ENCODE measurements at regions not wholly inside any gene's neighbourhood (a gene's known extent, or its start where the extent isn't known, plus 50 kb on each side); places are given as distances from the start of the nearest gene placed in this dataset.

DNA sequence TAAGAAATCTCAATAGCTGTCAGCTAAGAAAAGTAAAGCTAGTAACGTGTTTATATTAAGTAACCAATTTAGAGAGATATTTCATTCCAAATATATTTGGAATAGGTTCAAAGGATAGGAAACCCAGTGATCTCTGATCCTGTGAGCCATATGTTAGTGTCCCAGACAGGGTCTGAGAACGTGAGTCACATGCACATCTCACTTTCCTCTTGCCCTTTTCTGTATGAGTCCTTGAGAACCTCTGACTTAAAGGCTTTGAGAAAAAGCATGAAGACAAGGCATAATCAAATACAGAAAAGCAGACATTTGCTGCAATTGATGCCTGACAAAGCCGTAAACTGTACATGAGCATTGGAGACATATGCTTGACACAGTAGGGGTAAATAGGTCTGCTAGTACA, 655.1 kb upstream of the ADGRL3 start:
- no peaks in the 10 kb centered on the region for H3K36me3 ChIP-seq (ENCODE audit: control insufficient read depth in 2 of 2, insufficient read depth in 2 of 2, low read length in 1 of 2)
- TF ChIP-seq CBFB (IDR thresholded peaks at IDR 0.05; ENCODE audit: low read depth) (no peak), RFX5 (IDR thresholded peaks at IDR 0.05; ENCODE audit: low read depth, low read length) (no peak), NKRF (conservative IDR thresholded peaks at IDR 0.05) (no peak), EZH2 (IDR thresholded peaks at IDR 0.05; ENCODE audit: borderline replicate concordance, control insufficient read depth, low read depth, low read length) (no peak), HCFC1 (IDR thresholded peaks at IDR 0.05; ENCODE audit: low read length) (no peak), EED (IDR thresholded peaks at IDR 0.05; ENCODE audit: low read depth) (no peak), STAT3 (IDR thresholded peaks at IDR 0.05; ENCODE audit: low read depth, low read length) (no peak), RUNX3 (IDR thresholded peaks at IDR 0.05; ENCODE audit: low read length) (no peak), SMARCA5 (IDR thresholded peaks at IDR 0.05) (no peak)
- no peaks in the 10 kb centered on the region for H3K4me1 ChIP-seq (ENCODE audit: control insufficient read depth, insufficient read depth, low read length)
- intact Hi-C loops (cut with micrococcal nuclease; ENCODE audit: unreplicated experiment) = no loop called here
- H2AFZ ChIP-seq (ENCODE audit: control insufficient read depth, low read depth, low read length) = no peak overlapping the region
- H3K4me3 ChIP-seq = no peak overlapping the region
- ChIA-PET POLR2A (no interaction called here), CTCF (no interaction called here), RAD21 (ENCODE audit: unreplicated experiment) (no interaction called here), SMC1A (ENCODE audit: uncharacterized antibody, unreplicated experiment) (no interaction called here)
- ATAC-seq (no peak), FAIRE-seq (no peak), DNase-seq (ENCODE audit: low read depth, low spot score) (no peak)
- in situ Hi-C loops (cut with MboI) = no loop called here
- H3K27me3 ChIP-seq (replicated peaks in 1 of 2; ENCODE audit: control insufficient read depth in 2 of 2, insufficient read depth in 2 of 2, low read length in 1 of 2) = no peaks in the 10 kb centered on the region
- H3K27ac ChIP-seq (ENCODE audit: control insufficient read depth, insufficient read depth) = no peak overlapping the region
- H3K9me3 ChIP-seq (replicated peaks; ENCODE audit: control insufficient read depth, insufficient read depth, low read length) = no peaks in the 10 kb centered on the region
- no TSS peak for BruUV-seq (replicated peaks)
- WGBS (ENCODE audit: insufficient coverage, insufficient replicate concordance, low lambda C conversion rate, missing lambda C conversion rate) = 15% methylated on average over 3 of the region's 3 CpGs
- no peak overlapping the region for H3K9ac ChIP-seq (ENCODE audit: control insufficient read depth, insufficient read depth, low read length)
- H4K20me1 ChIP-seq (ENCODE audit: control insufficient read depth, insufficient read depth) = no peaks in the 10 kb centered on the region
- H3K79me2 ChIP-seq (ENCODE audit: control insufficient read depth, insufficient read depth, low read length) = no peaks in the 10 kb centered on the region
- no peak overlapping the region for H3K4me2 ChIP-seq (ENCODE audit: control insufficient read depth, insufficient read depth)

Measured in GM12878 (cell line).